Gastroesophageal sphincter (tissue), 3 donors: ENCODE measurements at regions not wholly inside any gene's neighbourhood (a gene's known extent, or its start where the extent isn't known, plus 50 kb on each side); places are given as distances from the start of the nearest gene placed in this dataset.

Experiments used
- CTCF ChIP-seq, 4 experiments: fragments of 200-600 bp in 2 of 4; fragments of 450-650 bp in 2 of 4; sonication (generic) in 1 of 4; IDR thresholded peaks; one replicate each; pipeline ENCODE4 v1.5.1; 2017 to 2019; ENCODE audit warnings: antibody characterized with exemption in 4 of 4, mild to moderate bottlenecking in 2 of 4, moderate library complexity in 2 of 4
- EP300 ChIP-seq: sonication (generic); formaldehyde crosslinking; IDR thresholded peaks from one replicate; pipeline ENCODE4 v1.6.1; 2017; ENCODE audit warnings: antibody characterized with exemption, mild to moderate bottlenecking
- POLR2A ChIP-seq, 2 donors: fragments of 450-650 bp; IDR thresholded peaks; one replicate each; pipeline ENCODE4 v1.6.1; 2017; ENCODE audit warnings: antibody characterized with exemption in 2 of 2, mild to moderate bottlenecking in 2 of 2, moderate library complexity in 1 of 2
- POLR2AphosphoS5 ChIP-seq: sonication (generic); formaldehyde crosslinking; IDR thresholded peaks from one replicate; pipeline ENCODE4 v1.6.1; 2017; ENCODE audit warnings: antibody characterized with exemption

GRCh38 chr6:23349521-23350147 lies 776.4 kb upstream of the NRSN1 start:
- TF ChIP-seq POLR2AphosphoS5 (no peak), CTCF (IDR thresholded peaks at IDR 0.05) (no peak), POLR2A (IDR thresholded peaks at IDR 0.05) (no peak), EP300 (no peak)
